B cell (primary cell): ENCODE measurements at regions not wholly inside any gene's neighbourhood (a gene's known extent, or its start where the extent isn't known, plus 50 kb on each side); places are given as distances from the start of the nearest gene placed in this dataset.

ENCODE experiments used
- ATAC-seq: fragments of 200-7000 bp; cut with Tn5 transposase; one replicate; pipeline ENCODE4 v1.10.0; 2021; ENCODE audit warnings: low read depth, mild to moderate bottlenecking, moderate number of reproducible peaks, moderate library complexity
- CTCF ChIA-PET: fragments of 350-600 bp; sonication (Branson Sonifier 250); formaldehyde crosslinking; loops from one replicate; lab custom pipeline; 2021; ENCODE audit warnings: antibody characterized with exemption, inconsistent platforms; lab: Charles Lee
- POLR2A ChIA-PET: fragments of 350-600 bp; sonication (Branson Sonifier 250); formaldehyde crosslinking; loops from one replicate; lab custom pipeline; 2021; ENCODE audit warnings: antibody characterized with exemption; lab: Charles Lee
- DNase-seq: peaks from one replicate; pipeline ENCODE4 v3.0.0; 2013
- H2AFZ ChIP-seq: 2 replicates; pipeline ENCODE4 v1.6.1; 2012; ENCODE audit warnings: mild to moderate bottlenecking, low read depth, low read length; ENCODE audit not compliant: insufficient read depth, poor library complexity, severe bottlenecking
- H3K27ac ChIP-seq, 2 donors: 1 replicate in 1 of 2; 2 replicates in 1 of 2; pipeline ENCODE4 v1.5.1; 2012 to 2013; ENCODE audit warnings: low read length in 2 of 2, mild to moderate bottlenecking in 2 of 2, moderate library complexity in 1 of 2
- H3K27me3 ChIP-seq, 4 experiments: fragments of 200-600 bp in 1 of 4; sonication (generic) in 1 of 4; replicated peaks in 1 of 4; 1 replicate in 2 of 4; 2 replicates in 2 of 4; pipeline versions ENCODE4 v1.6.1 to v1.7.0; 2013 to 2016; ENCODE audit warnings: low read length in 3 of 4, mild to moderate bottlenecking in 2 of 4, mixed read lengths in 1 of 4, moderate library complexity in 1 of 4; ENCODE audit not compliant: insufficient read depth in 4 of 4, control insufficient read depth in 3 of 4; ENCODE audit errors: control extremely low read depth in 1 of 4
- H3K36me3 ChIP-seq, 2 experiments: replicated peaks in 1 of 2; 1 replicate in 1 of 2; 2 replicates in 1 of 2; pipeline versions ENCODE4 v1.6.1 to v1.7.1; 2013; ENCODE audit warnings: low read length in 1 of 2; ENCODE audit not compliant: insufficient read depth in 2 of 2, control insufficient read depth in 1 of 2; ENCODE audit errors: control extremely low read depth in 1 of 2, extremely low read depth in 1 of 2
- H3K4me1 ChIP-seq, 2 donors: fragments of 200-600 bp in 1 of 2; sonication (generic) in 1 of 2; 1 replicate in 1 of 2; 2 replicates in 1 of 2; pipeline versions ENCODE4 v1.5.1 to v1.6.1; 2013 to 2017; ENCODE audit warnings: low read length in 2 of 2; ENCODE audit not compliant: control insufficient read depth in 2 of 2, insufficient read depth in 2 of 2
- H3K4me2 ChIP-seq: replicated peaks from 2 replicates; pipeline ENCODE3; 2012; ENCODE audit warnings: mild to moderate bottlenecking, low read depth, low read length; ENCODE audit not compliant: poor library complexity, severe bottlenecking
- H3K4me3 ChIP-seq, 5 experiments: fragments of 200-600 bp in 1 of 5; sonication (generic) in 1 of 5; 1 replicate in 3 of 5; 2 replicates in 2 of 5; pipeline versions ENCODE4 v1.5.1 to v1.7.0; 2011 to 2016; ENCODE audit warnings: low read length in 4 of 5, mild to moderate bottlenecking in 4 of 5, low read depth in 2 of 5, control low read depth in 1 of 5, moderate library complexity in 1 of 5; ENCODE audit not compliant: insufficient read depth in 1 of 5; ENCODE audit errors: control extremely low read depth in 1 of 5, extremely low read depth in 1 of 5
- H3K79me2 ChIP-seq: fragments of 200-600 bp; sonication (generic); one replicate; pipeline ENCODE4 v1.6.0; 2016; ENCODE audit warnings: low read length; ENCODE audit not compliant: control insufficient read depth, insufficient read depth
- H3K9ac ChIP-seq: fragments of 200-600 bp; sonication (generic); 2 replicates; pipeline ENCODE4 v1.6.1; 2017; ENCODE audit warnings: mild to moderate bottlenecking, low read length, moderate library complexity
- H3K9me3 ChIP-seq, 3 donors: one replicate each; pipeline versions ENCODE4 v1.6.1 to v1.7.1; 2013; ENCODE audit warnings: low read length in 2 of 3; ENCODE audit not compliant: control insufficient read depth in 2 of 3, insufficient read depth in 1 of 3; ENCODE audit errors: control extremely low read depth in 1 of 3
- H4K20me1 ChIP-seq: 2 replicates; pipeline ENCODE4 v1.6.0; 2012; ENCODE audit warnings: mild to moderate bottlenecking, low read length; ENCODE audit not compliant: insufficient read depth, control insufficient read depth, poor library complexity, severe bottlenecking
- H3K27ac Mint-ChIP-seq: one replicate; pipeline ENCODE4 v1.8.0; 2021; ENCODE audit warnings: mixed read lengths
- H3K27me3 Mint-ChIP-seq: one replicate; pipeline ENCODE4 v1.8.0; 2021; ENCODE audit warnings: mixed read lengths
- H3K4me1 Mint-ChIP-seq: one replicate; pipeline ENCODE4 v1.8.0; 2021; ENCODE audit warnings: mixed read lengths
- H3K4me3 Mint-ChIP-seq: one replicate; pipeline ENCODE4 v1.8.0; 2021; ENCODE audit warnings: mixed read lengths
- H3K9me3 Mint-ChIP-seq: one replicate; pipeline ENCODE4 v1.8.0; 2022; ENCODE audit warnings: mixed read lengths; ENCODE audit not compliant: insufficient read depth
- EZH2 ChIP-seq: IDR thresholded peaks from 2 replicates; pipeline ENCODE4 v1.6.1; 2012; ENCODE audit warnings: borderline replicate concordance, low read depth, mild to moderate bottlenecking, moderate library complexity, low read length; ENCODE audit not compliant: insufficient read depth, poor library complexity, severe bottlenecking
- WGBS: methylation state at CpG from one replicate; pipeline ENCODE4 v1.1.5; 2013; ENCODE audit warnings: missing lambda C conversion rate; ENCODE audit not compliant: insufficient coverage; 5-methylcytosine and 5-hydroxymethylcytosine counted together
- intact Hi-C: fragments of 100-400 bp; cut with micrococcal nuclease; formaldehyde crosslinking; loops from one replicate; pipeline ENCODE4 v1.10.0; 2022
- TF ChIP-seq, protein P1 (sequence below): fragments of 200-600 bp; IDR thresholded peaks from one replicate; pipeline ENCODE4 v1.8.0; 2022; ENCODE audit warnings: antibody characterized with exemption, mild to moderate bottlenecking

DNA sequence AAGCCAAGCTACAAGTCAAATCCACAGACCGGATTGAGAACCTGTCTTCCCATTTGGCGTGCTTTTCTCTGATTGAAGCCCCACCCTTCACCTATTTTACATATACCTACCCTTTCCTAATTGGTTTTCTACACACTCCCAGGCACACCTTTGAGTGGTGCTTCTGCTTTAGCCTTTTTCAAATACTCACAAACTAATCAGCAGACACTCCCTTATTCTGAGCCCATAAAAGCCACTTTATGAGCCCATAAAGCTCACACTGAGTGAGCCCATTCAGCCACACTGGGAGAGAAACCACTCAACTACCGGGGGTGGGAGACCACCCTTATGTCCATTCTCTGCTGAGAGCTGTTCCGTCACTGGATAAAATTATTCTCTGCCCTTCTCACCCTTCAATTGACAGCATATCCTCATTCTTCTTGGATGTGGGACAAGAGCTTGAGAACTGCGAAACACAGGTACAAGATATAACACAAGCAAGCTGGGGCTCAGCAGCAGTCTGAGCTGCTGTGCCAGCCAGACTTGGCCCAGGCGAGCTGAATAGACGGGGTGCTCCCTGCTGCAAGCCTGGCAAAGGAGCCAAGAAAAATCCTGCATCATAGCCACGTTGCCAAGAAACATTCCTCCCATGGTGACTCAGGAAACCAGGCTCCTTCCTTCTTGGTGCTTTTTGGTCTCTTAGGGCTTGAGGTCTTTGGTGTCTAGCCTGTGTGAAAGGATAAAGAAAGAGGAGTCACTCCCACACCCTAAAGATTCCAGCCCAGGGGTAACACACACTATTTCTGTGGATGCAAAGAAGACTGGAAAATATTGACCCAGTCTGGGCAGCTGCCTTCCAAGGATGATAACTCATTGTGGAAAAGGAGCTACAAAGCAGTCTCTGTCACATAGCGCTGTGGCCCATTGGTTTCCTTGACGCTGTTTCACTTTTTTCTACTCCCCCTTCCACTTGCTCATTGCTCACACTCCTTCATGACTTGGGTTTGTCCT, 609.7 kb downstream of the MCTP2 start:
- peaks cover 7% of the 10 kb centered on the region for H3K9me3 Mint-ChIP-seq
- Histone ChIP-seq H3K27ac (no peak overlapping the region), H3K36me3 (no peaks in the 10 kb centered on the region), H3K9ac (no peak overlapping the region), H3K4me2 (no peak overlapping the region), H3K9me3 (peaks cover 0 to 15% (median 6%) of the 10 kb centered on the region in 3 donors), H3K27me3 (peaks cover 0 to 10% (median 3%) of the 10 kb centered on the region in 4 experiments), H3K4me1 (no peaks in the 10 kb centered on the region), H3K4me3 (no peak overlapping the region), H3K79me2 (no peaks in the 10 kb centered on the region), H4K20me1 (no peaks in the 10 kb centered on the region), H2AFZ (no peak overlapping the region)
- H3K4me1 Mint-ChIP-seq = no peaks in the 10 kb centered on the region
- peaks cover 27% of the 10 kb centered on the region for H3K27me3 Mint-ChIP-seq
- WGBS = 91% methylated on average over 8 of the region's 10 CpGs
- intact Hi-C loops = no loop called here
- H3K27ac Mint-ChIP-seq = no peak overlapping the region
- no peak overlapping the region for H3K4me3 Mint-ChIP-seq
- TF ChIP-seq, protein P1, sequence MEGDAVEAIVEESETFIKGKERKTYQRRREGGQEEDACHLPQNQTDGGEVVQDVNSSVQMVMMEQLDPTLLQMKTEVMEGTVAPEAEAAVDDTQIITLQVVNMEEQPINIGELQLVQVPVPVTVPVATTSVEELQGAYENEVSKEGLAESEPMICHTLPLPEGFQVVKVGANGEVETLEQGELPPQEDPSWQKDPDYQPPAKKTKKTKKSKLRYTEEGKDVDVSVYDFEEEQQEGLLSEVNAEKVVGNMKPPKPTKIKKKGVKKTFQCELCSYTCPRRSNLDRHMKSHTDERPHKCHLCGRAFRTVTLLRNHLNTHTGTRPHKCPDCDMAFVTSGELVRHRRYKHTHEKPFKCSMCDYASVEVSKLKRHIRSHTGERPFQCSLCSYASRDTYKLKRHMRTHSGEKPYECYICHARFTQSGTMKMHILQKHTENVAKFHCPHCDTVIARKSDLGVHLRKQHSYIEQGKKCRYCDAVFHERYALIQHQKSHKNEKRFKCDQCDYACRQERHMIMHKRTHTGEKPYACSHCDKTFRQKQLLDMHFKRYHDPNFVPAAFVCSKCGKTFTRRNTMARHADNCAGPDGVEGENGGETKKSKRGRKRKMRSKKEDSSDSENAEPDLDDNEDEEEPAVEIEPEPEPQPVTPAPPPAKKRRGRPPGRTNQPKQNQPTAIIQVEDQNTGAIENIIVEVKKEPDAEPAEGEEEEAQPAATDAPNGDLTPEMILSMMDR = no peak
- no peak for TF ChIP-seq EZH2
- DNase-seq (no peak), ATAC-seq (no peak)
- CTCF ChIA-PET = no interaction called here
- POLR2A ChIA-PET = no interaction called here

DNA sequence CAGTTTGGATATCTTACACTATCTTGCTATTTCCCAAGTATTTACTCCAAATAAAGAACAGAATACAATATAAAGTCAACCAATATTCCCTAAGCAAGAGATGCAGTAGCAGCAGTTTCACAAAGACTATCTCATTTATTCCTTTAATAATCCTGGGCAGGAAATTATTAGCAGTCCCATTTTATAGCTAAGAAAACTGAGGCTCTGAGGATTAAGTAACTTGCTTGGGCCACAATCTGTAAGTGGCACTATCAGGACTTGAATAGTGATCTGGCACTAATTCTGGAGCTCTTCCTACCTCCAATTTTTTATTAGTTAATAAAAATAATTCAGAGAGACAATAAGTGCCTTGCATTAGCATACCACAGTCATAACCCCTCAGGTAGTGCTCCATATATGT, 611.7 kb downstream of the MCTP2 start:
- H3K27ac Mint-ChIP-seq = no peak overlapping the region
- ChIA-PET POLR2A (no interaction called here), CTCF (no interaction called here)
- DNase-seq = no peak
- Histone ChIP-seq H3K79me2 (no peaks in the 10 kb centered on the region), H3K4me3 (no peak overlapping the region), H2AFZ (no peak overlapping the region), H3K9ac (no peak overlapping the region), H3K36me3 (no peaks in the 10 kb centered on the region), H4K20me1 (no peaks in the 10 kb centered on the region), H3K4me2 (no peak overlapping the region), H3K27me3 (peaks cover 0 to 12% (median 3%) of the 10 kb centered on the region in 4 experiments), H3K27ac (no peak overlapping the region), H3K4me1 (no peaks in the 10 kb centered on the region), H3K9me3 (peaks cover 0 to 12% (median 6%) of the 10 kb centered on the region in 3 donors)
- H3K9me3 Mint-ChIP-seq = peaks cover 10% of the 10 kb centered on the region
- TF ChIP-seq, protein P1 = no peak
- TF ChIP-seq EZH2 = no peak
- peaks cover 31% of the 10 kb centered on the region for H3K27me3 Mint-ChIP-seq
- ATAC-seq = no peak
- no peaks in the 10 kb centered on the region for H3K4me1 Mint-ChIP-seq
- H3K4me3 Mint-ChIP-seq = no peak overlapping the region
- intact Hi-C loops = no loop called here
